SK-N-SH (cell line): ENCODE measurements at regions not wholly inside any gene's neighbourhood (a gene's known extent, or its start where the extent isn't known, plus 50 kb on each side); places are given as distances from the start of the nearest gene placed in this dataset.
A peak's percentile ranks its signal among the peaks of the same experiment; 100 is the strongest.

Experiments used
- CTCF ChIA-PET: fragments of 300-600, 350-600 bp; formaldehyde crosslinking; extraction: SDS; loops from one replicate; lab custom pipeline; 2021; lab: Yijun Ruan, JAX
- POLR2A ChIA-PET: fragments of 350-600 bp; sonication (Branson Sonifier 250); formaldehyde crosslinking; extraction: SDS; loops from one replicate; lab custom pipeline; 2020; ENCODE audit warnings: antibody characterized with exemption, inconsistent platforms; lab: Yijun Ruan, JAX
- DNase-seq: peaks from one replicate; pipeline ENCODE4 v3.0.0; 2012
- H2AFZ ChIP-seq: fragments of 200-600 bp; sonication (generic); 2 replicates; pipeline ENCODE4 v1.8.1; 2016; ENCODE audit warnings: antibody characterized with exemption, mild to moderate bottlenecking, low read depth
- H3F3A ChIP-seq: fragments of 200-600 bp; sonication (generic); replicated peaks from 2 replicates; pipeline ENCODE3; 2016; ENCODE audit warnings: antibody characterized with exemption, mild to moderate bottlenecking; ENCODE audit not compliant: insufficient read depth
- H3K27ac ChIP-seq, 2 experiments: fragments of 200-500 bp in 1 of 2; fragments of 200-600 bp in 1 of 2; sonication (Bioruptor generic) in 1 of 2; sonication (generic), shearing (Covaris generic) in 1 of 2; 2 replicates each; pipeline versions ENCODE4 v1.5.1 to v1.6.1; 2014 to 2016; ENCODE audit warnings: low read depth in 2 of 2, inconsistent platforms in 1 of 2, low read length in 1 of 2, mild to moderate bottlenecking in 1 of 2, mixed read lengths in 1 of 2
- H3K27me3 ChIP-seq: fragments of 200-600 bp; sonication (generic), shearing (Covaris generic); 2 replicates; pipeline ENCODE4 v1.6.1; 2016; ENCODE audit warnings: mixed run types; ENCODE audit not compliant: insufficient read depth
- H3K36me3 ChIP-seq, 2 experiments: fragments of 200-500 bp in 1 of 2; fragments of 200-600 bp in 1 of 2; sonication (Bioruptor generic) in 1 of 2; sonication (generic) in 1 of 2; replicated peaks in 1 of 2; 2 replicates each; pipeline versions ENCODE3 to v1.5.1; 2014 to 2016; ENCODE audit warnings: low read length in 1 of 2, mild to moderate bottlenecking in 1 of 2; ENCODE audit not compliant: insufficient read depth in 2 of 2, control insufficient read depth in 1 of 2
- H3K4me1 ChIP-seq, 2 experiments: fragments of 200-500 bp in 1 of 2; fragments of 200-600 bp in 1 of 2; sonication (Bioruptor generic) in 1 of 2; sonication (generic), shearing (Covaris generic) in 1 of 2; 2 replicates each; pipeline versions ENCODE4 v1.5.1 to v1.6.1; 2014 to 2016; ENCODE audit warnings: low read depth in 1 of 2, low read length in 1 of 2, mixed run types in 1 of 2; ENCODE audit not compliant: insufficient read depth in 2 of 2, control insufficient read depth in 1 of 2
- H3K4me2 ChIP-seq: fragments of 200-600 bp; sonication (generic), shearing (Covaris generic); 2 replicates; pipeline ENCODE4 v1.6.1; 2017; ENCODE audit warnings: mixed run types
- H3K4me3 ChIP-seq, 2 experiments: fragments of 200-500 bp in 1 of 2; fragments of 200-600 bp in 1 of 2; sonication (Bioruptor generic) in 1 of 2; sonication (generic), shearing (Covaris generic) in 1 of 2; 2 replicates each; pipeline versions ENCODE4 v1.5.1 to v1.8.1; 2014 to 2016; ENCODE audit warnings: low read depth in 2 of 2, inconsistent platforms in 1 of 2, low read length in 1 of 2, mild to moderate bottlenecking in 1 of 2, mixed read lengths in 1 of 2, moderate library complexity in 1 of 2
- H3K79me2 ChIP-seq: fragments of 200-600 bp; sonication (generic); 2 replicates; pipeline ENCODE4 v1.8.1; 2017; ENCODE audit warnings: mild to moderate bottlenecking; ENCODE audit not compliant: insufficient read depth
- H3K9ac ChIP-seq: fragments of 200-600 bp; sonication (generic); 2 replicates; pipeline ENCODE4 v1.6.1; 2017; ENCODE audit warnings: mixed run types
- H3K9me2 ChIP-seq: fragments of 200-600 bp; sonication (generic); 2 replicates; pipeline ENCODE4 v1.6.1; 2017; ENCODE audit warnings: mixed run types
- H3K9me3 ChIP-seq: fragments of 200-600 bp; sonication (generic); 2 replicates; pipeline ENCODE4 v1.6.1; 2017; ENCODE audit warnings: mixed run types, mild to moderate bottlenecking, moderate library complexity
- H4K20me1 ChIP-seq: fragments of 200-600 bp; sonication (generic); 2 replicates; pipeline ENCODE4 v1.6.1; 2017; ENCODE audit warnings: mild to moderate bottlenecking, mixed run types; ENCODE audit not compliant: insufficient read depth
- CHD2 ChIP-seq: fragments of 150-350 bp; IDR thresholded peaks from 2 replicates; pipeline ENCODE4 v1.6.1; 2018; ENCODE audit warnings: low read length; ENCODE audit not compliant: partially characterized antibody
- CTCF ChIP-seq: fragments of 200-600 bp; sonication (generic); IDR thresholded peaks from 2 replicates; pipeline ENCODE4 v1.6.1; 2017; ENCODE audit warnings: antibody characterized with exemption, mild to moderate bottlenecking, moderate library complexity
- FOSL2 ChIP-seq: IDR thresholded peaks from 2 replicates; pipeline ENCODE4 v1.4.0; 2012; ENCODE audit warnings: low read depth, mild to moderate bottlenecking, moderate library complexity, borderline replicate concordance
- FOXJ3 ChIP-seq: sonication (generic); formaldehyde crosslinking; IDR thresholded peaks from 2 replicates; pipeline ENCODE4 v1.5.1; 2020; ENCODE audit warnings: mild to moderate bottlenecking, missing genetic modification reagents
- FOXM1 ChIP-seq: IDR thresholded peaks from 2 replicates; pipeline ENCODE4 v1.4.0; 2012; ENCODE audit warnings: low read depth, mild to moderate bottlenecking
- JUND ChIP-seq: IDR thresholded peaks from 2 replicates; pipeline ENCODE4 v1.4.0; 2012
- NFIC ChIP-seq: IDR thresholded peaks from 2 replicates; pipeline ENCODE4 v1.4.0; 2012; ENCODE audit warnings: borderline replicate concordance
- RAD21 ChIP-seq: IDR thresholded peaks from 2 replicates; pipeline ENCODE4 v1.6.1; 2012; ENCODE audit warnings: mild to moderate bottlenecking, low read length
- RFX5 ChIP-seq: IDR thresholded peaks from 2 replicates; pipeline ENCODE4 v1.6.1; 2012; ENCODE audit warnings: mild to moderate bottlenecking, improper control_type of control experiment, low read length
- RXRA ChIP-seq: IDR thresholded peaks from 2 replicates; pipeline ENCODE4 v1.4.0; 2012; ENCODE audit warnings: low read depth, mild to moderate bottlenecking, borderline replicate concordance
- SIN3A ChIP-seq: IDR thresholded peaks from 2 replicates; pipeline ENCODE4 v1.6.1; 2012; ENCODE audit warnings: low read depth, mild to moderate bottlenecking, low read length, moderate library complexity, borderline replicate concordance
- SMC3 ChIP-seq: IDR thresholded peaks from 2 replicates; pipeline ENCODE4 v1.6.1; 2012; ENCODE audit warnings: low read depth, low read length, improper control_type of control experiment
- TAF1 ChIP-seq: IDR thresholded peaks from 2 replicates; pipeline ENCODE4 v1.6.1; 2012; ENCODE audit warnings: low read depth, mild to moderate bottlenecking, low read length, moderate library complexity, borderline replicate concordance
- TCF12 ChIP-seq: IDR thresholded peaks from 2 replicates; pipeline ENCODE4 v1.4.0; 2012
- YY1 ChIP-seq: IDR thresholded peaks from 2 replicates; pipeline ENCODE4 v1.4.0; 2012; ENCODE audit warnings: low read depth, mild to moderate bottlenecking
- WGBS: methylation state at CpG from one replicate; pipeline ENCODE4 v1.1.6; 2017; ENCODE audit warnings: low lambda C conversion rate; 5-methylcytosine and 5-hydroxymethylcytosine counted together
- TF ChIP-seq, protein P1 (sequence below): IDR thresholded peaks from 2 replicates; pipeline ENCODE4; 2012
- TF ChIP-seq, protein P2 (sequence below): fragments of 150-350 bp; IDR thresholded peaks from 2 replicates; pipeline ENCODE4 v1.6.1; 2016; ENCODE audit warnings: mild to moderate bottlenecking, low read depth, low read length
- TF ChIP-seq, protein P3 (sequence below): IDR thresholded peaks from 2 replicates; pipeline ENCODE4 v1.4.0; 2012; ENCODE audit warnings: low read depth
- TF ChIP-seq, protein P4 (sequence below): IDR thresholded peaks from 2 replicates; pipeline ENCODE4 v1.4.0; 2012; ENCODE audit warnings: low read depth, borderline replicate concordance

DNA sequence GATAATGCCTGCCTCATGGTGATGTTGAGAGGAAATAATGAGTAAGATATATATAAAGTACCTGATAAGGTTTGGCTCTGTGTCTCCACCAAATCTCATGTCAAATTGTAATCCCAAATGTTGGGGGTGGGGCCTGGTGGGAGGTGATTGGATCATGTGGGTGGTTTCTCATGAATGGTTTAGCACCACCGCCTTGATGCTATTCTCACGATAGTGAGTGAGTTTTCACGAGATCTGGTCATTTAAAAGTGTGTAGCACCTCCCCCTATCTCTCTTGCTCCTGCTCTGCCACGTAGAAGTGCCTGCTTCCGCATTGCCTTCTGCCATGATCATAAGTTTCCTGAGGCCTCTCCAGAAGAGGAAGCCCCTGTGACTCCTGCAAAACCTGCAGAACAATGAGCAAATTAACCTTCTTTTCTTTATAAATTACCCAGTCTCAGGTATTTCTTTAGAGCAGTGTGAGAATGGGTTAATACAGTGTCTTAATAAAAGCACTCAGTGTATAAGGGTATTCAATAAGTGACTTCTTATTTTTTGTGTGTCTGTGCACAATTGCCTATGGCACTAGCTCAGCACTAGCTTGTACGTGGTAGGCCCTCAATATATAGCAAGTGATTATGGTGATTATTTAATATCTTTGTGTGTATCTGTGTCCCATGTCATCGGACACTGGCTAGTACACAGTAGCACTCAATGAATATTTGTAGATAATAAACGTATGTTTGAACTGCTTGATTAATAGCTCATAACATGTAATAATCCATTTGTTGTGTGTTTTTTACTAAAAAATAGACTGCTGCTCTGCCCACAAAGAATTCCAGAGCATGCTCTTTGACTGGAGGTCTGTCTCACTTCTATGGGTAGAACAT is 138.1 kb upstream of the LMNTD1 start (continued):
- TF ChIP-seq, protein P1, sequence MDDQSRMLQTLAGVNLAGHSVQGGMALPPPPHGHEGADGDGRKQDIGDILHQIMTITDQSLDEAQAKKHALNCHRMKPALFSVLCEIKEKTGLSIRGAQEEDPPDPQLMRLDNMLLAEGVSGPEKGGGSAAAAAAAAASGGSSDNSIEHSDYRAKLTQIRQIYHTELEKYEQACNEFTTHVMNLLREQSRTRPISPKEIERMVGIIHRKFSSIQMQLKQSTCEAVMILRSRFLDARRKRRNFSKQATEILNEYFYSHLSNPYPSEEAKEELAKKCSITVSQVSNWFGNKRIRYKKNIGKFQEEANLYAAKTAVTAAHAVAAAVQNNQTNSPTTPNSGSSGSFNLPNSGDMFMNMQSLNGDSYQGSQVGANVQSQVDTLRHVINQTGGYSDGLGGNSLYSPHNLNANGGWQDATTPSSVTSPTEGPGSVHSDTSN: no peak
- TF ChIP-seq CHD2 (no peak), SMC3 (no peak), NFIC (no peak), FOXM1 (no peak), RXRA (no peak)

DNA sequence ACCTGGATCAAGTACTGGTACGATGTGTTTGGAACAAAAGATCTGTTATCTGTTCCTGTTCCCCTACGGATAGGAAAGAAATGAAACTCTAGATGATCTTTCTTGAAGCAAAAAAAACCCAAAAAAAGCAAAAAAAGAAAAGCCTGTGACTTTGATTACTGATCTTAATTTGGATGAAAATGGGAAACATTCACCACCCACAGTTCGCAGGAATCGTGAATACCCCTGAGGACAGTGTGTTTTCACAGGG is 138.7 kb upstream of the LMNTD1 start:
- H4K20me1 ChIP-seq: no peaks in the 10 kb centered on the region
- peak overlapping the region; percentile 54; the same call in 1 of the 2 replicates for H2AFZ ChIP-seq
- no peaks in the 10 kb centered on the region for H3K36me3 ChIP-seq
- ChIA-PET POLR2A (no interaction called here), CTCF (no interaction called here)
- no peaks in the 10 kb centered on the region for H3K9me2 ChIP-seq
- H3K9ac ChIP-seq: no peak overlapping the region
- no peak overlapping the region for H3K4me2 ChIP-seq
- no peak overlapping the region for H3K4me3 ChIP-seq
- H3K79me2 ChIP-seq: no peaks in the 10 kb centered on the region
- H3K9me3 ChIP-seq: no peaks in the 10 kb centered on the region
- H3F3A ChIP-seq: peaks cover 10% of the 10 kb centered on the region
- peak overlapping the region; percentile 39 to 89; a peak in 3 of 4 replicates for H3K27ac ChIP-seq
- H3K27me3 ChIP-seq: no peaks in the 10 kb centered on the region
- TF ChIP-seq CHD2 (no peak), FOXM1 (no peak), TCF12 (no peak), YY1 (no peak), CTCF (no peak), NFIC (no peak), JUND (no peak), SIN3A (no peak), RAD21 (no peak), RXRA (no peak), RFX5 (no peak), FOSL2 (no peak), TAF1 (no peak), SMC3 (no peak), FOXJ3 (CRISPR knock-in tag) (no peak)
- TF ChIP-seq, protein P2, sequence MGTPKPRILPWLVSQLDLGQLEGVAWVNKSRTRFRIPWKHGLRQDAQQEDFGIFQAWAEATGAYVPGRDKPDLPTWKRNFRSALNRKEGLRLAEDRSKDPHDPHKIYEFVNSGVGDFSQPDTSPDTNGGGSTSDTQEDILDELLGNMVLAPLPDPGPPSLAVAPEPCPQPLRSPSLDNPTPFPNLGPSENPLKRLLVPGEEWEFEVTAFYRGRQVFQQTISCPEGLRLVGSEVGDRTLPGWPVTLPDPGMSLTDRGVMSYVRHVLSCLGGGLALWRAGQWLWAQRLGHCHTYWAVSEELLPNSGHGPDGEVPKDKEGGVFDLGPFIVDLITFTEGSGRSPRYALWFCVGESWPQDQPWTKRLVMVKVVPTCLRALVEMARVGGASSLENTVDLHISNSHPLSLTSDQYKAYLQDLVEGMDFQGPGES: no peak
- TF ChIP-seq, protein P3, sequence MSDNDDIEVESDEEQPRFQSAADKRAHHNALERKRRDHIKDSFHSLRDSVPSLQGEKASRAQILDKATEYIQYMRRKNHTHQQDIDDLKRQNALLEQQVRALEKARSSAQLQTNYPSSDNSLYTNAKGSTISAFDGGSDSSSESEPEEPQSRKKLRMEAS: no peak
- TF ChIP-seq, protein P4, sequence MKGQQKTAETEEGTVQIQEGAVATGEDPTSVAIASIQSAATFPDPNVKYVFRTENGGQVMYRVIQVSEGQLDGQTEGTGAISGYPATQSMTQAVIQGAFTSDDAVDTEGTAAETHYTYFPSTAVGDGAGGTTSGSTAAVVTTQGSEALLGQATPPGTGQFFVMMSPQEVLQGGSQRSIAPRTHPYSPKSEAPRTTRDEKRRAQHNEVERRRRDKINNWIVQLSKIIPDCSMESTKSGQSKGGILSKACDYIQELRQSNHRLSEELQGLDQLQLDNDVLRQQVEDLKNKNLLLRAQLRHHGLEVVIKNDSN: no peak
- H3K4me1 ChIP-seq: peaks cover 19 to 30% of the 10 kb centered on the region in 2 experiments
- 85% methylated on average over 4 of the region's 4 CpGs for WGBS
- no peak for DNase-seq
